Bronchial epithelial cell (primary cell): ENCODE measurements at regions not wholly inside any gene's neighbourhood (a gene's known extent, or its start where the extent isn't known, plus 50 kb on each side); places are given as distances from the start of the nearest gene placed in this dataset.

Experiments
- DNase-seq: peaks from one replicate; pipeline ENCODE4 v3.0.0-alpha.2; 2010; ENCODE audit warnings: low read depth
- FAIRE-seq: peaks from 2 replicates; lab custom pipeline; 2011; peaks lifted over from hg19 to GRCh38; lab: Jason Lieb, UNC
- H3K27me3 ChIP-seq: 2 replicates; pipeline ENCODE4 v1.5.1; 2011; ENCODE audit warnings: low read length; ENCODE audit not compliant: control insufficient read depth, insufficient read depth
- H3K36me3 ChIP-seq: 2 replicates; pipeline ENCODE4 v1.5.1; 2011; ENCODE audit warnings: low read length; ENCODE audit not compliant: control insufficient read depth, insufficient read depth
- H3K4me3 ChIP-seq: 2 replicates; pipeline ENCODE4 v1.5.1; 2011; ENCODE audit warnings: mild to moderate bottlenecking, low read depth, low read length, control low read depth
- CTCF ChIP-seq: IDR thresholded peaks from 2 replicates; pipeline ENCODE4 v1.5.1; 2011; ENCODE audit warnings: mild to moderate bottlenecking, moderate library complexity, low read length, control low read depth, inconsistent platforms; ENCODE audit not compliant: insufficient read depth, severe bottlenecking

- Histone ChIP-seq H3K36me3 (no peaks in the 10 kb centered on the region), H3K4me3 (no peak overlapping the region), H3K27me3 (no peaks in the 10 kb centered on the region)
- TF ChIP-seq CTCF = no peak
- DNase-seq (no peak), FAIRE-seq (no peak)
These were observed 351.0 kb upstream of the POU3F3 start for GRCh38 chr2:104502901-104503300.

GRCh38 chr2:104504331-104505073, 349.4 kb upstream of the POU3F3 start:
- no peaks in the 10 kb centered on the region for H3K36me3 ChIP-seq
- H3K27me3 ChIP-seq = no peaks in the 10 kb centered on the region
- DNase-seq (no peak), FAIRE-seq (no peak)
- no peak for TF ChIP-seq CTCF
- H3K4me3 ChIP-seq = no peak overlapping the region

GRCh38 chr2:104518256-104518655, 335.7 kb upstream of the POU3F3 start:
- TF ChIP-seq CTCF = no peak
- Histone ChIP-seq H3K36me3 (no peaks in the 10 kb centered on the region), H3K27me3 (no peaks in the 10 kb centered on the region), H3K4me3 (no peak overlapping the region)
- no peak for FAIRE-seq
- DNase-seq = no peak

GRCh38 chr2:104521247-104521646, 332.7 kb upstream of the POU3F3 start:
- no peaks in the 10 kb centered on the region for H3K27me3 ChIP-seq
- no peaks in the 10 kb centered on the region for H3K36me3 ChIP-seq
- no peak overlapping the region for H3K4me3 ChIP-seq
- no peak for TF ChIP-seq CTCF
- DNase-seq (no peak), FAIRE-seq (no peak)

GRCh38 chr2:104523921-104524320, 330.0 kb upstream of the POU3F3 start:
- Histone ChIP-seq H3K36me3 (no peaks in the 10 kb centered on the region), H3K4me3 (no peak overlapping the region), H3K27me3 (no peaks in the 10 kb centered on the region)
- DNase-seq = peak; percentile 7
- TF ChIP-seq CTCF = no peak
- no peak for FAIRE-seq

GRCh38 chr2:104528101-104528500, 325.8 kb upstream of the POU3F3 start:
- Histone ChIP-seq H3K4me3 (no peak overlapping the region), H3K27me3 (no peaks in the 10 kb centered on the region), H3K36me3 (no peaks in the 10 kb centered on the region)
- DNase-seq (no peak), FAIRE-seq (no peak)
- no peak for TF ChIP-seq CTCF
